ENCODE measurements at regions not wholly inside any gene's neighbourhood (a gene's known extent, or its start where the extent isn't known, plus 50 kb on each side); places are given as distances from the start of the nearest gene placed in this dataset.
"Not testable (repeated sequence)": the region's sequence is repeated elsewhere in the genome, so short reads cannot be mapped to it uniquely, and the experiment has no call there.

- H3K9me3 ChIP-seq (replicated peaks; ENCODE audit: low read length) = no peaks in the 10 kb centered on the region
- H3K4me1 ChIP-seq (ENCODE audit: control insufficient read depth, insufficient read depth, low read length) = no peaks in the 10 kb centered on the region
- no peak overlapping the region for H3K4me3 ChIP-seq (ENCODE audit: low read length)
- no peaks in the 10 kb centered on the region for H3K36me3 ChIP-seq (ENCODE audit: insufficient read depth, low read length)
- H3K27me3 ChIP-seq (ENCODE audit: control insufficient read depth, insufficient read depth, low read length) = no peaks in the 10 kb centered on the region
- no peak overlapping the region for H3K9ac ChIP-seq (ENCODE audit: low read depth, low read length)
- H3K4me2 ChIP-seq (ENCODE audit: low read length) = no peak overlapping the region
Observed at GRCh38 chr21:22364163-22364562, 1366.0 kb downstream of the NCAM2 start.

DNA sequence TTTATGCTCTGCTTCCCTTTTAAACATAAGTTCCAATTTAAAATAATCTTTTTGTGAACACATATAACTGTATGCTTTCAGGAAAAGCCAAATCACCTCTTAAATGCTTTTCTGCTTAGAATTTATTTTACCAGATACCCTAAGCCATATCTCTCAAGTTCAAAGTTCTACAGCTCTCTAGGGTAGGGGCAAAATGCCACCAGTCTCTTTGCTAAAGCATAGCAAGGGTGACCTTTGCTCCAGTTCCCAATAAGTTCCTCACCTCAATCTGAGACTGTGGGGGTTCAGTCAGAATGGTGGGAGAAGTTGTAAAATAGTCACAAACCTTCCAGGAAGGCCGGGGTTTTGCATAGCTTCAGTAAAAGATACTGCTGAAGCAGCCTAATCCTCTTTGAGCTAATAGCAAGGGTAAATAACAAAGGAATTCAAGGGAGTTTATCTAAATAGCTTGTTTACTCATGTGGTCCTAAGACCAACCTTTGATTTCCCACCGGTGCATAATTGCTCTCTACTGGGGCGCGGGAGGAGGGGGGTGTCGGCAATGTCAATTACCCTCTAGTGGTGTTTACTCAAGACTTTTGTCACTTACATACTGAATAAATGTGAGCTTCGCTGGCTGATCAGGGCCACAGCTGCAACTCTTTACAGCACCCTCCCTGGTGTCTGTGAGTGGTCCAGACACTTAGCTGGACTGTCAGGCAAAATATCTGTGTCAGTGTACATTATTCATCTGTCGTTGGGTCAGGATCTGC is 1376.2 kb downstream of the NCAM2 start:
- Histone ChIP-seq H3K9ac (ENCODE audit: low read depth, low read length) (no peak overlapping the region), H3K36me3 (ENCODE audit: insufficient read depth, low read length) (no peaks in the 10 kb centered on the region), H3K4me2 (ENCODE audit: low read length) (no peak overlapping the region), H3K4me1 (ENCODE audit: control insufficient read depth, insufficient read depth, low read length) (no peaks in the 10 kb centered on the region), H3K4me3 (ENCODE audit: low read length) (no peak overlapping the region), H3K9me3 (replicated peaks; ENCODE audit: low read length) (no peaks in the 10 kb centered on the region), H3K27me3 (ENCODE audit: control insufficient read depth, insufficient read depth, low read length) (no peaks in the 10 kb centered on the region)

DNA sequence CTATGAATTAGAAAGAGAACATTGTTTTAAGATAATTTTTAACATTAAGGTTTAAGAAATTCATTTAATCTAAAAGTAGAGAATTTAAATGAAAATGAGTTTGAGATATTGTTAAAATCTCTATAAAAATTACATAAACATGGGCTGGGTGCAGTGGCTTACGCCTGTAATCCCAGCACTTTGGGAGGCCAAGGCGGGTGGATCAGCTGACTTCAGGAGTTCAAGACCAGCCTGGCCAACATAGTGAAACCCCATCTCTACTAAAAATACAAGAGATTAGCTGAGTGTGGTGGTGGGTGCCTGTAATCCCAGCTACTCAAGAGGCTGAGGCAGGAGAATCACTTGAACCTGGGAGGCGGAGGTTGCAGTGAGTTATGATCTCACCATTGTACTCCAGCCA is 1379.6 kb downstream of the NCAM2 start:
- H3K27me3 ChIP-seq (ENCODE audit: control insufficient read depth, insufficient read depth, low read length); H3K4me2 ChIP-seq (ENCODE audit: low read length); H3K4me3 ChIP-seq (ENCODE audit: low read length); H3K36me3 ChIP-seq (ENCODE audit: insufficient read depth, low read length); H3K4me1 ChIP-seq (ENCODE audit: control insufficient read depth, insufficient read depth, low read length); H3K9ac ChIP-seq (ENCODE audit: low read depth, low read length); H3K9me3 ChIP-seq (replicated peaks; ENCODE audit: low read length): not testable (repeated sequence)

DNA sequence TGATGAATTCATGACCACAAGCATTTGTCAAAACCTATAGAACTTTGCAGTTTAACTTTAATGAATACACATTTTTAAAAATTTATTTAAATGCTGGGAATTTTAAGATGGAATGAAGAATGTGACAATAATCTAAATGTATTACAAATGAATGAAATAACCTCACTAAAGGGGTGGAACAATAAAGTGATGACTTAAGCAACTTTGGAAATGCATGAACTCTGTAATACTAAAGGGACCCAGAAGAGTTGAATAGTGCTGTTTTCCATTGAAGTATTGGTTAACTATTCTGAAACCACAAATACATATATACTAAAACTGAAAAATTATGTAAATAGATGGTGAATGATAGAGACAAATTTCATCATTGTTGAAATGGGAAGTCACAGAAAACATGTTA is 1395.1 kb downstream of the NCAM2 start:
- H3K9me3 ChIP-seq (replicated peaks; ENCODE audit: low read length) = no peaks in the 10 kb centered on the region
- no peak overlapping the region for H3K4me3 ChIP-seq (ENCODE audit: low read length)
- no peak overlapping the region for H3K4me2 ChIP-seq (ENCODE audit: low read length)
- no peak overlapping the region for H3K9ac ChIP-seq (ENCODE audit: low read depth, low read length)
- no peaks in the 10 kb centered on the region for H3K36me3 ChIP-seq (ENCODE audit: insufficient read depth, low read length)
- H3K4me1 ChIP-seq (ENCODE audit: control insufficient read depth, insufficient read depth, low read length) = no peaks in the 10 kb centered on the region
- no peaks in the 10 kb centered on the region for H3K27me3 ChIP-seq (ENCODE audit: control insufficient read depth, insufficient read depth, low read length)

- Histone ChIP-seq H3K4me2 (ENCODE audit: low read length) (no peak overlapping the region), H3K4me1 (ENCODE audit: control insufficient read depth, insufficient read depth, low read length) (no peaks in the 10 kb centered on the region), H3K9ac (ENCODE audit: low read depth, low read length) (no peak overlapping the region), H3K27me3 (ENCODE audit: control insufficient read depth, insufficient read depth, low read length) (no peaks in the 10 kb centered on the region), H3K36me3 (ENCODE audit: insufficient read depth, low read length) (no peaks in the 10 kb centered on the region), H3K4me3 (ENCODE audit: low read length) (no peak overlapping the region), H3K9me3 (replicated peaks; ENCODE audit: low read length) (no peaks in the 10 kb centered on the region)
Observed at GRCh38 chr21:22395965-22396364, 1397.8 kb downstream of the NCAM2 start.

GRCh38 chr21:22399681-22400514 is 1401.7 kb downstream of the NCAM2 start:
- peaks cover 3% of the 10 kb centered on the region for H3K9me3 ChIP-seq (replicated peaks; ENCODE audit: low read length)
- H3K36me3 ChIP-seq (ENCODE audit: insufficient read depth, low read length) = no peaks in the 10 kb centered on the region
- H3K4me2 ChIP-seq (ENCODE audit: low read length) = no peak overlapping the region
- H3K27me3 ChIP-seq (ENCODE audit: control insufficient read depth, insufficient read depth, low read length) = no peaks in the 10 kb centered on the region
- no peak overlapping the region for H3K4me3 ChIP-seq (ENCODE audit: low read length)
- H3K4me1 ChIP-seq (ENCODE audit: control insufficient read depth, insufficient read depth, low read length) = no peaks in the 10 kb centered on the region
- H3K9ac ChIP-seq (ENCODE audit: low read depth, low read length) = no peak overlapping the region

DNA sequence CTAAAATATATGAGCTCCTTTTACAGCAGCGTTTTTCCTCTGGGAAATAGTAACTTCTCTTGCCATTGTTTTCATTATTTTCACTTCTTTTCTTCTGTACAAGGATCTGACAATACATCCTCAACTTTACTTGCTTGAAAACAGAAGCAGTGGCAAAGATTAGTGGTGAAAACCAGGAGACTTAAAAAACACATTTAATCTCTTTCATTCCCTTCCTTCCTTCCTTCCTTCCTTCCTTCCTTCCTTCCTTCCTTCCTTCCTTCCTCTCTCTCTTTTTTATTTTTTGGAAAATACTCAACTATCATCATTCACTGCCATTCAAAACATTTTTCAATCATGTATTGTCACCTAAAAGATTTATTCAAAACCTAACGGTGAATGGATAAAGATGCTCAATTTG is 1411.4 kb downstream of the NCAM2 start:
- Histone ChIP-seq H3K4me1 (ENCODE audit: control insufficient read depth, insufficient read depth, low read length) (no peaks in the 10 kb centered on the region), H3K4me3 (ENCODE audit: low read length) (no peak overlapping the region), H3K27me3 (ENCODE audit: control insufficient read depth, insufficient read depth, low read length) (no peaks in the 10 kb centered on the region), H3K9me3 (replicated peaks; ENCODE audit: low read length) (no peaks in the 10 kb centered on the region), H3K9ac (ENCODE audit: low read depth, low read length) (no peak overlapping the region), H3K36me3 (ENCODE audit: insufficient read depth, low read length) (no peaks in the 10 kb centered on the region), H3K4me2 (ENCODE audit: low read length) (no peak overlapping the region)

DNA sequence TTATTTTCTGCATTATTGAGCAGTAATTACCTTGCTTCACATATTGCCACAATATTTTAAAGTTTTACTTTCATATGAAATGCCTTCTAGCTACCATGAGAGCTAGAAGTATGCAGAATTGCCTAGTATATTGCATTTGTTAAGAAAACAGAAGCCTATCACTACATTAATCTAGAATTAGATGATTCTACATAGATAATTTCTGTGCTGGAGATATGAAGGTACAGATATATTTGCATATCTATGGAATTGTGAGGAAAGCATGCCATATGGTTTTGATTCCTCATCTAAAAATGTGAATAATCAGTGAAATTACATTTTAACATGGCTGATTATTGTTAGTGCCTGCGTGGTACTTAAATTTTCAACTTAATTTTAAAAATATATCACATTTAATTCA is 1418.3 kb downstream of the NCAM2 start:
- H3K36me3 ChIP-seq (ENCODE audit: insufficient read depth, low read length) = no peaks in the 10 kb centered on the region
- no peaks in the 10 kb centered on the region for H3K27me3 ChIP-seq (ENCODE audit: control insufficient read depth, insufficient read depth, low read length)
- H3K9me3 ChIP-seq (replicated peaks; ENCODE audit: low read length) = no peaks in the 10 kb centered on the region

DNA sequence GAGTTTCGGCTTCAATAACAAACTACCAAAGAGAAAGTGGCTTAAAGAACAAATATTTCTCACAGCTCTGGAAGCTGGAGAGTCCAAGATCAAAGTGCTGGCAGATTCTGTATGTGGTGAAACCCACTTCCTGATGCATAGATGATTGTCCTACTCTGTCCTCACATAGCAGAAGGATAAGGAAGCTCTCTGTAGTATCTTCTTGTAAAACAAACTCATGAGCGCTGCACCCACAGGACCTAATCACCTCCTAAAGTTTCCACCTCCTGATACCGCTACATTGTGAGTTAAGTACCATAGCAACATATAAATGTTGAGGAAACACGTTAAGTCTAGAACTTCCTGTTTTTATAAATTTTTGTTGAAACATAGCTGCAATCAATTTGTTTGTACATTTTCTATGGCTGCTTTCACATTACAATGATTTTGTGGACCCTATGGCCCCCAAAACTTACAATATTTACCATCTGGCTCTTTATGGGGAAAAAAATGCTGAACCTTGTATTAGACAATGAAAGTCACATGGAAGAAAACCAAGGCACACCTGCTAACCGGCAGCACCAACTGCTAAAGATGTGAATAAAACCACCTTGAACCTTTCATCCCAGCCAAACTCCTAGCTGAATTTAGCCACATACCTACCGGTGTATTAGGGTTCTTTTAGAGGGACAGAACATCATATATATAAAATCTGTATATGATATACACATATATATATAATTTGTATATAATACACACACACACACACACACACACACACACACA is 1423.4 kb downstream of the NCAM2 start:
- no peak overlapping the region for H3K4me3 ChIP-seq (ENCODE audit: low read length)

More for the DNA sequence above, 1418.3 kb downstream of the NCAM2 start:
- no peak overlapping the region for H3K4me2 ChIP-seq (ENCODE audit: low read length)
- no peak overlapping the region for H3K9ac ChIP-seq (ENCODE audit: low read depth, low read length)
- H3K4me1 ChIP-seq (ENCODE audit: control insufficient read depth, insufficient read depth, low read length) = no peaks in the 10 kb centered on the region
- H3K4me3 ChIP-seq (ENCODE audit: low read length) = no peak overlapping the region

GRCh38 chr21:22438428-22439086 is 1440.3 kb downstream of the NCAM2 start:
- H3K4me2 ChIP-seq (ENCODE audit: low read length) = peak overlapping the region; percentile 64
- no peaks in the 10 kb centered on the region for H3K4me1 ChIP-seq (ENCODE audit: control insufficient read depth, insufficient read depth, low read length)
- H3K27me3 ChIP-seq (ENCODE audit: control insufficient read depth, insufficient read depth, low read length) = no peaks in the 10 kb centered on the region
- no peaks in the 10 kb centered on the region for H3K36me3 ChIP-seq (ENCODE audit: insufficient read depth, low read length)
- peak overlapping the region; percentile 47 for H3K4me3 ChIP-seq (ENCODE audit: low read length)
- no peaks in the 10 kb centered on the region for H3K9me3 ChIP-seq (replicated peaks; ENCODE audit: low read length)
- H3K9ac ChIP-seq (ENCODE audit: low read depth, low read length) = no peak overlapping the region

More for the DNA sequence above, 1423.4 kb downstream of the NCAM2 start:
- H3K9ac ChIP-seq (ENCODE audit: low read depth, low read length) = no peak overlapping the region
- H3K4me2 ChIP-seq (ENCODE audit: low read length) = no peak overlapping the region
- H3K4me1 ChIP-seq (ENCODE audit: control insufficient read depth, insufficient read depth, low read length) = no peaks in the 10 kb centered on the region
- H3K27me3 ChIP-seq (ENCODE audit: control insufficient read depth, insufficient read depth, low read length) = no peaks in the 10 kb centered on the region
- no peaks in the 10 kb centered on the region for H3K36me3 ChIP-seq (ENCODE audit: insufficient read depth, low read length)
- H3K9me3 ChIP-seq (replicated peaks; ENCODE audit: low read length) = no peaks in the 10 kb centered on the region

DNA sequence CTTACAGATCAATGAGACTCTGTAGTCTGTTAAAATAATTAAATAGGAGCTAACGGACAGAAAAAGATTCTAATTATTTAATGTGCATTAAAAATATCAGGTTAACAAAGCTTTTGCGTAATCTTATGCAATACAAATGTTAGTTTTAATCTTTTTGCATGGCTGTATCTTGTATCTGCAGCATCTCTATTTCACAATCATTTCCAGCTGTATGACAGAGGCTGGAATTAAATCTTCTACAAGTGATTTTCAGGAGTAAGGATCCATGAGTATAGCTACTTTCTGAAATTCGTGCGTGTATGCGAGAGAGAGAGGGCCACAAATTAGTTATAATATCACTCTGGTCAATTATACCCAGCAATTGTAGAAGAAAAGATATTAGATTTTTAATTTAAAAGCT is 1446.8 kb downstream of the NCAM2 start:
- Histone ChIP-seq H3K36me3 (ENCODE audit: insufficient read depth, low read length) (no peaks in the 10 kb centered on the region), H3K27me3 (ENCODE audit: control insufficient read depth, insufficient read depth, low read length) (no peaks in the 10 kb centered on the region), H3K4me1 (ENCODE audit: control insufficient read depth, insufficient read depth, low read length) (no peaks in the 10 kb centered on the region), H3K4me2 (ENCODE audit: low read length) (no peak overlapping the region), H3K4me3 (ENCODE audit: low read length) (no peak overlapping the region), H3K9ac (ENCODE audit: low read depth, low read length) (no peak overlapping the region), H3K9me3 (replicated peaks; ENCODE audit: low read length) (no peaks in the 10 kb centered on the region)
